ENCODE measurements at regions not wholly inside any gene's neighbourhood (a gene's known extent, or its start where the extent isn't known, plus 50 kb on each side); places are given as distances from the start of the nearest gene placed in this dataset.

DNA sequence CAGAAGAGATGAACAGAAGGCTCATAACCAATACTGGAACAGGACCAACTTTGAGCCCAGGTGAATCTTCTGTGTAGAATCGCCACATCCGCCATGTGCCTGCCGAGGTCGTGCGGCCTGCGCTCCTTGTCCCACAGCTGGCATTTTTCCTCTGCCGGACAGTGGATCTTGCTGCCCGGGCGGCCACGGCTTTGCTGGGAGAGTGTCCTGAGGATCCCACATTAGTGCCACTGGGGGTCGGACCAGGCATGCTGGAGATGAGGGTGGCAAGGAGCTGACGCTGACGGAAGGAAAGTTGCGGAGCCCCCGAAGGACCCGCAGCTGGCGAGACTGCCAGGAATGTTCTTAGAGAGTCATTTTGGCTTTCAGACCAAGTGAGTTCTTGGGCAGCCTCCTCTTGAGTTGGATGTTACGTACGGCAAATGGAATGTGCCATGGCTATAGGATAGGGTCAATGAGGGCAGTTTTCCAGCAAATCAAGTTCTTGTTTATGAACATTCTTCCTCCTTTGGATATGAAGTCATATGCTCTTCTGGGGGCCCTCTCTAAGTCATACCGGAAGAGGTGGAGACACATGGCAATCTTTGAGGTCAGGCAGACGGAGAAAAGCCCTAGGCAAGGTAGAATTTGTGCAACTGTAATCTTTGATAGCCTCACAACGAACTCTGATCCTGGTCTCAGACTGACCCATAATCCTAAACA is 57.4 kb upstream of the NUP160 start:
- TF ChIP-seq POLR2AphosphoS5 (IDR thresholded peaks at IDR 0.05; ENCODE audit: low read depth) (0 out of 2 replicates have a peak, but pooled peaks have one; percentile 27), GABPA (IDR thresholded peaks at IDR 0.05; ENCODE audit: low read depth) (no peak)
- peak in 1 of 2 experiments; percentile 70 for DNase-seq (ENCODE audit: low read depth in 1 of 2, low spot score in 1 of 2)
- peak overlapping the region; percentile 70 for H3K27ac ChIP-seq (replicated peaks)

DNA sequence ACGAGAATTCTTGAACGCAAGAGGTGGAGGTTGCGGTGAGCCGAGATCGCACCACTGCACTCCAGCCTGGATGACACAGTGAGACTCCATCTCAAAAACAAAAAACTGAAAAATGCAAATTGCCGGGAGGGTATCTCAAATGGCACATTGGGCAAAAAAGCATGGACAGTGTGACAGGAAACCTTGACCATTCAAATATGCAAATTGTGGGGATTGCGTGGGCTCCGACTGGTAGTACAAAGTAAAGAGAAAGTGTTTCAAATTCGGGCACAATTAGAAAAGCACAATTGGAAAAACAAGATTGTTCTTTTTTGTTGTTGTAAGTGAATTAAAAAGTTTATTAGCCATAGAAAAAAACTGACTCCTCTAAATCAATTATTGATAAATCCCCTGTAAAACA is 56.7 kb upstream of the NUP160 start:
- no peak overlapping the region for H3K27ac ChIP-seq (replicated peaks)
- H3K27me3 ChIP-seq (ENCODE audit: insufficient read depth, poor library complexity, severe bottlenecking) = no peaks in the 10 kb centered on the region
- H3K4me3 ChIP-seq (replicated peaks; ENCODE audit: insufficient read depth, low read length) = no peak overlapping the region
- TF ChIP-seq POLR2AphosphoS5 (IDR thresholded peaks at IDR 0.05; ENCODE audit: low read depth) (no peak), SPI1 (IDR thresholded peaks at IDR 0.05; ENCODE audit: borderline replicate concordance, low read depth) (no peak)
- TF ChIP-seq, protein P1, sequence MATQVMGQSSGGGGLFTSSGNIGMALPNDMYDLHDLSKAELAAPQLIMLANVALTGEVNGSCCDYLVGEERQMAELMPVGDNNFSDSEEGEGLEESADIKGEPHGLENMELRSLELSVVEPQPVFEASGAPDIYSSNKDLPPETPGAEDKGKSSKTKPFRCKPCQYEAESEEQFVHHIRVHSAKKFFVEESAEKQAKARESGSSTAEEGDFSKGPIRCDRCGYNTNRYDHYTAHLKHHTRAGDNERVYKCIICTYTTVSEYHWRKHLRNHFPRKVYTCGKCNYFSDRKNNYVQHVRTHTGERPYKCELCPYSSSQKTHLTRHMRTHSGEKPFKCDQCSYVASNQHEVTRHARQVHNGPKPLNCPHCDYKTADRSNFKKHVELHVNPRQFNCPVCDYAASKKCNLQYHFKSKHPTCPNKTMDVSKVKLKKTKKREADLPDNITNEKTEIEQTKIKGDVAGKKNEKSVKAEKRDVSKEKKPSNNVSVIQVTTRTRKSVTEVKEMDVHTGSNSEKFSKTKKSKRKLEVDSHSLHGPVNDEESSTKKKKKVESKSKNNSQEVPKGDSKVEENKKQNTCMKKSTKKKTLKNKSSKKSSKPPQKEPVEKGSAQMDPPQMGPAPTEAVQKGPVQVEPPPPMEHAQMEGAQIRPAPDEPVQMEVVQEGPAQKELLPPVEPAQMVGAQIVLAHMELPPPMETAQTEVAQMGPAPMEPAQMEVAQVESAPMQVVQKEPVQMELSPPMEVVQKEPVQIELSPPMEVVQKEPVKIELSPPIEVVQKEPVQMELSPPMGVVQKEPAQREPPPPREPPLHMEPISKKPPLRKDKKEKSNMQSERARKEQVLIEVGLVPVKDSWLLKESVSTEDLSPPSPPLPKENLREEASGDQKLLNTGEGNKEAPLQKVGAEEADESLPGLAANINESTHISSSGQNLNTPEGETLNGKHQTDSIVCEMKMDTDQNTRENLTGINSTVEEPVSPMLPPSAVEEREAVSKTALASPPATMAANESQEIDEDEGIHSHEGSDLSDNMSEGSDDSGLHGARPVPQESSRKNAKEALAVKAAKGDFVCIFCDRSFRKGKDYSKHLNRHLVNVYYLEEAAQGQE (IDR thresholded peaks at IDR 0.05; ENCODE audit: insufficient replicate concordance, low read depth) = no peak
- TF ChIP-seq, protein P2, sequence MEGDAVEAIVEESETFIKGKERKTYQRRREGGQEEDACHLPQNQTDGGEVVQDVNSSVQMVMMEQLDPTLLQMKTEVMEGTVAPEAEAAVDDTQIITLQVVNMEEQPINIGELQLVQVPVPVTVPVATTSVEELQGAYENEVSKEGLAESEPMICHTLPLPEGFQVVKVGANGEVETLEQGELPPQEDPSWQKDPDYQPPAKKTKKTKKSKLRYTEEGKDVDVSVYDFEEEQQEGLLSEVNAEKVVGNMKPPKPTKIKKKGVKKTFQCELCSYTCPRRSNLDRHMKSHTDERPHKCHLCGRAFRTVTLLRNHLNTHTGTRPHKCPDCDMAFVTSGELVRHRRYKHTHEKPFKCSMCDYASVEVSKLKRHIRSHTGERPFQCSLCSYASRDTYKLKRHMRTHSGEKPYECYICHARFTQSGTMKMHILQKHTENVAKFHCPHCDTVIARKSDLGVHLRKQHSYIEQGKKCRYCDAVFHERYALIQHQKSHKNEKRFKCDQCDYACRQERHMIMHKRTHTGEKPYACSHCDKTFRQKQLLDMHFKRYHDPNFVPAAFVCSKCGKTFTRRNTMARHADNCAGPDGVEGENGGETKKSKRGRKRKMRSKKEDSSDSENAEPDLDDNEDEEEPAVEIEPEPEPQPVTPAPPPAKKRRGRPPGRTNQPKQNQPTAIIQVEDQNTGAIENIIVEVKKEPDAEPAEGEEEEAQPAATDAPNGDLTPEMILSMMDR (IDR thresholded peaks at IDR 0.05; ENCODE audit: insufficient read depth, low read length) = no peak
- no peak for DNase-seq (ENCODE audit: low read depth in 1 of 2, low spot score in 1 of 2)

More for the DNA sequence above, 57.4 kb upstream of the NUP160 start:
- Histone ChIP-seq H3K27me3 (ENCODE audit: insufficient read depth, poor library complexity, severe bottlenecking) (no peaks in the 10 kb centered on the region), H3K4me3 (replicated peaks; ENCODE audit: insufficient read depth, low read length) (no peak overlapping the region)

DNA sequence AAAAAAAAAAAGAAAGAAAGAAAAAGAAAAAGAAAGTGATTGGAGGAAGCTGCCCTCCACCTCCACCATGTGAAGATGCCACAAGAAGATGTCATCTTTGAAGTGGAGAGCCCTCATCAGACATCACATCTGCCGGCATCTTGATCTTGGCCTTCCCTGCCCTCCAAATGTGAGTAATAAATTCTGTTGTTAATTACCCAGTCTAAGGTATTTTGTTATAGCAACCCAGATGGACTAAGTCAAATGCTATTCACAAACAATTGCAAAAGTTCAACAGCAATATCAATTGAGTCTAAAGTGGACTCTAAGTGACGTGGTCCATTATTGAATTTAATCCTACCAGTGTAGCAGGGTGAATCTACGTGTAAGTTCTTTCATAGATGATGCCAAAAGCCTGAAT is 55.9 kb upstream of the NUP160 start:
- Histone ChIP-seq H3K27me3 (ENCODE audit: insufficient read depth, poor library complexity, severe bottlenecking) (no peaks in the 10 kb centered on the region), H3K27ac (replicated peaks) (no peak overlapping the region), H3K4me3 (replicated peaks; ENCODE audit: insufficient read depth, low read length) (no peak overlapping the region)
- DNase-seq (ENCODE audit: low read depth in 1 of 2, low spot score in 1 of 2) = no peak
- TF ChIP-seq SPI1 (IDR thresholded peaks at IDR 0.05; ENCODE audit: borderline replicate concordance, low read depth) (no peak), GABPA (IDR thresholded peaks at IDR 0.05; ENCODE audit: low read depth) (no peak), POLR2AphosphoS5 (IDR thresholded peaks at IDR 0.05; ENCODE audit: low read depth) (no peak)
- TF ChIP-seq, protein P2 (IDR thresholded peaks at IDR 0.05; ENCODE audit: insufficient read depth, low read length) = no peak
- TF ChIP-seq, protein P1 (IDR thresholded peaks at IDR 0.05; ENCODE audit: insufficient replicate concordance, low read depth) = no peak

DNA sequence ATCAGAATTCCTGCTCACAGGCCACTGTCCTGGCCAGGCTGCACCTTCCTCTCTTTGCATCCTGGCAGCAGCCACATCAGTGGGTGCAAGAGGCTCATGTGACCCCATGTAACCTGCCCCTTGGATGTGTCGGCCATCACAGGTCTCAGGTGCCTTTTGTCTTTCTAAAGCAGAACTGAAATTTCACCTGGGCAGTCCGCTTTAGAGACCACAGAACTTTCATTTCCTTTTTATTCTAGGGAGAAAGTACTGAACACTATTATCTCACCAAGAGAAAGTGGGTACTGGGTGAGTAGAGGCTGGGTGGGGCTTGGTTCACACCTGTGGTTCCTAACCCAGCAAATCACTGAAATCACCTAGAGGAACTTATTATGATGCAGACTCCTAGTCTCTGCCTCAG is 51.7 kb upstream of the NUP160 start:
- DNase-seq (ENCODE audit: low read depth in 1 of 2, low spot score in 1 of 2) = no peak
- H3K27me3 ChIP-seq (ENCODE audit: insufficient read depth, poor library complexity, severe bottlenecking) = no peaks in the 10 kb centered on the region
- H3K4me3 ChIP-seq (replicated peaks; ENCODE audit: insufficient read depth, low read length) = no peak overlapping the region
- no peak overlapping the region for H3K27ac ChIP-seq (replicated peaks)
- TF ChIP-seq, protein P1 (IDR thresholded peaks at IDR 0.05; ENCODE audit: insufficient replicate concordance, low read depth) = no peak
- TF ChIP-seq, protein P2 (IDR thresholded peaks at IDR 0.05; ENCODE audit: insufficient read depth, low read length) = no peak
- TF ChIP-seq POLR2AphosphoS5 (IDR thresholded peaks at IDR 0.05; ENCODE audit: low read depth) (no peak), SPI1 (IDR thresholded peaks at IDR 0.05; ENCODE audit: borderline replicate concordance, low read depth) (no peak), GABPA (IDR thresholded peaks at IDR 0.05; ENCODE audit: low read depth) (no peak)

Measured in HL-60 (cell line).